GM12872 (cell line): ENCODE measurements at regions not wholly inside any gene's neighbourhood (a gene's known extent, or its start where the extent isn't known, plus 50 kb on each side); places are given as distances from the start of the nearest gene placed in this dataset.

Source experiments
- CTCF ChIP-seq: IDR thresholded peaks from 3 replicates; pipeline ENCODE4 v1.5.1; 2011; ENCODE audit warnings: low read depth, mild to moderate bottlenecking, low read length, moderate library complexity; ENCODE audit not compliant: insufficient read depth

DNA sequence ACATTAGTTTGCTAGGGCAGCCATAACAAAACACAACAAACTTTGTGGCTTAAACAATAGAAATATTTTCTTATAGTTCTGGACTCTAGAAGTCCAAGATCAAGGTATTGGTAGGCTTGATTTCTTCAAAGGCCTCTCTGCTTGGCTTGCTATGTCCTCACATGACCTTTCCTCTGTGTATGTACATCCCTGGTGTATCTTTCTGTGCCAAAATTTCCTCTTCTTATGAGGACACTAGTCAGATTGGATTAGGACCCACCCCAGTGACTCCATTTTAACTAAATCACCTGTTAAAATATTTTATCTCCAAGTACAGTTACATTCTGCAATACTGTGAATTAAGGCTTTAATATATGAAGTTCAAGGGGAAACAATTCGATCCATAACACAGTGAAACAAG is 168.9 kb upstream of the CCNH start:
- TF ChIP-seq CTCF = no peak

DNA sequence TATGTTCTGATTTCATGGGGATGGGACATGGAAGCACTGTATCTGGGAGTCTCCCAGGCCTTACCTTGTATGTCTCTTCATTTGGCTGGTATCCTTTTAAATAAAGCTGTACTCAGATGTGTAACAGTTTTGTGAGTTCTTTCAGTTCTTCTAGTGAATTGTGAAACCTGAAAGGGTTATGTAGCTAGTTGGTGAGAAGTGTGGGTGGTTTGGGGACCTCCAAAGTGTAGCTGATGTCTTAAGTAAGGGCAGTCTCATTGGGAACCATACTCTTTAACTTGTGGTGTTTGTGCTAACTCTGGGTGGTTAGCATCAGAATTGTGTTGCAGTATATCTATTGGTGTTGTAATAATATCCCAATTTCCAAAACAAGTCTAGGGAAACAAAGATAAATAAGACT is 166.9 kb upstream of the CCNH start:
- TF ChIP-seq CTCF = no peak

- no peak for TF ChIP-seq CTCF
Observed at GRCh38 chr5:87576867-87577266, 164.1 kb upstream of the CCNH start.

DNA sequence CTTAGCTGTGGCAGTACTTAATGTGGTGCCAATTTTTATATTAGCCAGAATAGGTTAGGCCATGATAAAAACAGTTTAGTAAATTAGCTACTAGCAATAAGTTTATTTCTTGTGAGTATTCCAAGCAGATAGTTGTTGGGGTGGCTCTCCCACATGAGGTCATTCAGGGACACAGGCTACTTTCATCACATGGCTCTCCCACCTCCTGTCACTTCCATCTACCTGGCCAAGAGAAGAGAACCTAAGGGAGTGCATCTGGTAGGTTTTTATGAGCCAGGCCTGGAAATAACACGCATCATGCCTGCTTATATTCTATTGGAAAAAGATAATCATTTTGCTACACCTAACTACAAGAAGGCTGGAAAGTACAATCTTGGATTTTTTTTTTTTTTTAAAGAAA is 161.4 kb upstream of the CCNH start:
- no peak for TF ChIP-seq CTCF

GRCh38 chr5:87572611-87573010 is 159.9 kb upstream of the CCNH start:
- TF ChIP-seq CTCF = no peak

- TF ChIP-seq CTCF = no peak
Observed at GRCh38 chr5:87572090-87572489, 159.4 kb upstream of the CCNH start.

DNA sequence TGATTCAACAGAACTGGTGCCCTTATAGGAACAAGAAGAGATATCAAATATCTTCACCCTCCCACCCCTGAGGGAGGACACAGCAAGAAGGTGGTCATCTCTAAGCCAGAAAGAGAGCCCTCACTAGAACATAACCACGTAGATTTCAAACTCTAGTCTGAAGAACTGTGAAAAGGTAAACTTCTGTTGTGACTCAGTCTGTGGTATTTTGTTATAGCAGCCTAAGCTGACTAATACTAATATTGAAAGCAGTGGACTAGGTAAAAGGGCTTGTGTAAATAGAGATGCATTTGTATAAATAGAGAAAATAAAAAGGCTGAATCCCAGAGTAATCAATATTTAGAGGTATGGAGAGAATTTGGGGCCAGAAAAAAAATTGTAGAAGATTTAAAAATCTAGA is 157.6 kb upstream of the CCNH start:
- TF ChIP-seq CTCF = no peak

- TF ChIP-seq CTCF = no peak
Observed at GRCh38 chr5:87562068-87562467, 149.3 kb upstream of the CCNH start.
